ENCODE measurements at regions not wholly inside any gene's neighbourhood (a gene's known extent, or its start where the extent isn't known, plus 50 kb on each side); places are given as distances from the start of the nearest gene placed in this dataset.

DNA sequence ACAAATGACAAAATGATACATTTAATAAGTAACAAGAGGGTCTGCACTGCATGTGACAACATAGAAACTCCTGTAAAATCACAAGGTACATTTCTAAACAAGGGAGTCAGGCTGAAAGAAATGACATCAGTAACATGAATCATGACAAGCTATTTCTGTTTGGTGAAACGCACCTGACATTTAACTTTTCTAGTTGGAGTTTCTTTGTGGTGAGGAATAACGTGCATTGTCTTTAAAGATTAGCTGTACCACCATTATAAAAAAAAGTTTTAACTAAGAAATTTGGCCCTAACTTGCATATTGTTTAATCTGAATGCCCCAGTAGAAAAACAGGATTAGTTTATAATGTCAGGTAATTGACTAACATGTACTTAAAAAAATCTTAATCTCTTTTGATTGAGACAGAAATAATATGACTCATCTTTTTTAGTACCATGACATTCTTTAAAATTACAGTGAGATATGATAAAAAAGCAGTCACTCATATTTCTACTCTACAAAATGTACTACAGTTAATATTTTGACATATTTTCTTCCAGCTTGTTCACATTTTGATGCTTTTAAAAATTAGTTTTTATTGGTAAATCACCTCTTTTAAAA lies 418.2 kb downstream of the KLF12 start:
- Mint-ChIP-seq H3K4me3 (peak overlapping the region; percentile 51), H3K27me3 (no peaks in the 10 kb centered on the region), H3K9me3 (peaks cover 3% of the 10 kb centered on the region), H3K36me3 (ENCODE audit: low read depth) (peaks cover 49% of the 10 kb centered on the region), H3K4me1 (peaks cover 54% of the 10 kb centered on the region), H3K27ac (peak overlapping the region; percentile 93)
- ChIA-PET CTCF (interaction anchor here (0.6 kb wide), 1 partner anchor 24 kb away, joined by 3 read pairs; no protein-coding TSS in a partner anchor), POLR2A (interaction anchor here (1.1 kb wide), 1 partner anchor 13 kb away, joined by 10 read pairs; no protein-coding TSS in a partner anchor)
- DNase-seq, result no peak

DNA sequence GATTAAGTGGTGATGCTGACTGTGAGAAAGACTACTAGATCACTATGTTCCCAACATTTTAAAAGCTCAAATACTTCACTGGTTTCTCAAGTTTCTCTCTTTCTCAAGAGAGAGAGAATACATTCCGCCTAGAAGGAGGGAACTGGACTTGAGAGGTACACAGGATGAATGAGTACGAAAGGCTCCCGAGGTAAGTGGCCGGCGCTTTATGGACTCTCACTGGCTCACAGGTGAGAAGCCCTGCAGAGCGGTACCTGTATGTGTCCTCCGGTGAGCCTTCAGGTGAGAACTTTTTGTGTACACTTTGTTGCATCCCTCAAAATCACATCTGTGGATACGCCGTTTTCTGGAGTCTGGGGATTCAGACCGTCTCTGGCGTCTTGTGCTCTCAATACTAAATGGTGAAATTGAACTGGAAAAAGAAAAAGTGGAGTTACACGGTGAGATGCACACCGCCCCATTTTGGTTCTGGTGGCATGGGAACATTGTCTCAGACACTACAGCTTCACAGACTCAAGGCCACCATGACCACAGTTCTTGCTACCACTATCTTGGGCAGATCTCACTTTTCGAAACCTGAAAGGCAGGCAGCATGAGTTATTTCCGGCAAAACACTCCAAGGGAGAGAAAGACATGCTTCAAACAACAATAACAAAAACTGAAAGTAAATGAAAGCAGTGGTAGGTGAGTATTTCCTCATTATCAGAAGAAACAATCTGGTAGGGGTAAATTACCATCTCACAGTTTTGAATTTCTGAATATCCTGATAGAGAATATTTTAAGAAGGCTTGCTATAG lies 418.9 kb downstream of the KLF12 start:
- POLR2A ChIA-PET, result interaction anchor here (1.1 kb wide), 1 partner anchor 12 kb away, joined by 10 read pairs; no protein-coding TSS in a partner anchor
- peak overlapping the region; percentile 51 for H3K4me3 Mint-ChIP-seq
- DNase-seq, result peak; percentile 78

DNA sequence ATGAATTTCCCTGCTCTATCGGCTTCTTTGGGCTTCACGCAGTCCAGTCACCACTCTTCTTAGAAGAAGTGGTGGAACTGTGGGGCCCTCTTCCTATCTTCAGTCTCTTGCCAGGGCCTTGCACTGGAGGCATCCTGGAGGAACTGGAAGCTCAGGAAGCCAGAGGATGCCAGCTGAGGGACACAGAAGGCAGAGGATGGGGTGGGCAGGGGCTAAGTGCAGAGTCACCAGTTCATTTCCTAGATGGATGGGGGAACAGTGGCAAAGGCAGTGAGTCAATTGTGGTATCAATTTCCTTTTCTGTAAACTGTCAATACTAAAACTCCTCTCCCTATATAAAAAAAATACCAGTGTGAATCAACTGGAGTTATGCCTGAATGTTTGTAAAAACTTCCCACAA lies 419.7 kb downstream of the KLF12 start:
- CTCF ChIA-PET, result no interaction called here
- Mint-ChIP-seq H3K36me3 (ENCODE audit: low read depth) (peaks cover 55% of the 10 kb centered on the region), H3K4me1 (peaks cover 56% of the 10 kb centered on the region), H3K9me3 (peaks cover 3% of the 10 kb centered on the region), H3K4me3 (no peak overlapping the region), H3K27ac (peak overlapping the region; percentile 93), H3K27me3 (no peaks in the 10 kb centered on the region)
- no peak for DNase-seq
- POLR2A ChIA-PET, result no interaction called here

More for the DNA sequence above, 418.9 kb downstream of the KLF12 start:
- Mint-ChIP-seq H3K27ac (peak overlapping the region; percentile 93), H3K4me1 (peaks cover 56% of the 10 kb centered on the region), H3K9me3 (peaks cover 3% of the 10 kb centered on the region), H3K27me3 (no peaks in the 10 kb centered on the region), H3K36me3 (ENCODE audit: low read depth) (peaks cover 54% of the 10 kb centered on the region)
- CTCF ChIA-PET, result no interaction called here

DNA sequence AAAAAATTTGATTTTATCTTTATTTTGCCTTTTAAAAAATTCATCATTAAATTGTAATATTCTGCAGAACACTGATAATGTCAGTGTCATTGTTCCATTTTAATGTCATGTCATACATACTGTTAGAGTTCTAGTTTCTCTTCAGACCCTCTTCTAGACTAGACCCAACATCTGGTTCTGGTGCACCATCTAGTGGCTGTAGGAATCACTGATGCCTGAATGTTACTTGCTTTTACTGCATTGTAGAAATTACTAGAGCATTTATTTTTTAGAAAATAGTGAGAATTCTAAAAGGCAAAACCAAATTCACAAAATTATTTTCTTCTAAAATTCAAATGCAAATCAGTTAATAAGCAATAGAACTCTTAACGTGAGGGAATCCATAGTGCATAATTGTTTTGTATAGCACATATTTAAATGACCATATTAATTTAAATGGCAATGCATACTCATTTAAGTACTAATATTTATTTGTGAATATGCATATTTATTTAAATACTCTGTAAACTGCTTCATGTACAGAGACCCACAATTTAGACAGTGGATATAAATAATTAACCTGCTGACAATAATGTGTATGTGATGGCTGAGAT lies 425.7 kb downstream of the KLF12 start:
- DNase-seq, result peak; percentile 80
- Mint-ChIP-seq H3K27me3 (no peaks in the 10 kb centered on the region), H3K27ac (no peak overlapping the region), H3K36me3 (ENCODE audit: low read depth) (peaks cover 45% of the 10 kb centered on the region), H3K4me3 (no peak overlapping the region), H3K9me3 (no peaks in the 10 kb centered on the region), H3K4me1 (peaks cover 24% of the 10 kb centered on the region)
- ChIA-PET CTCF (no interaction called here), POLR2A (no interaction called here)

DNA sequence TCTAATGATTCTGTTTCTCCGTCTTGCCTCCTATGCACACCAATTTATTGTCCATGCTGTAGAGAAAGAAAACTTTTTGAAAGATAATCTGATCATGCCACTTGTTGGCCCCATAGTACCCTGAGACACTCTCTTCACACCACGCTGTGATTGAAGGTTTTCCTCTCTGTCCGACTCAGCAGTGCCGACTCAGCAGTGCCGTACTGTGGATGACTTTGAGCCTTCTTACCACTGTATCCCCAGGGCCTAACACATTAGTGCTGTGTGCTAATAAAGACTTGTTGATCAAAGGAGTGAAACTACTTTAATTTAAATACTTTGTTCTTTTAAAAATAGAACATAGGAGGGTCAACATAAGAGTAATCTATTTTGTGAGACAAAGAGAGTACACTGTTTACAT lies 429.6 kb downstream of the KLF12 start:
- H3K27me3 Mint-ChIP-seq, result no peaks in the 10 kb centered on the region
- H3K4me3 Mint-ChIP-seq, result no peak overlapping the region
- ChIA-PET POLR2A (no interaction called here), CTCF (no interaction called here)
- peaks cover 30% of the 10 kb centered on the region for H3K36me3 Mint-ChIP-seq (ENCODE audit: low read depth)
- no peak for DNase-seq
- no peaks in the 10 kb centered on the region for H3K9me3 Mint-ChIP-seq
- H3K27ac Mint-ChIP-seq, result no peak overlapping the region
- peaks cover 44% of the 10 kb centered on the region for H3K4me1 Mint-ChIP-seq

DNA sequence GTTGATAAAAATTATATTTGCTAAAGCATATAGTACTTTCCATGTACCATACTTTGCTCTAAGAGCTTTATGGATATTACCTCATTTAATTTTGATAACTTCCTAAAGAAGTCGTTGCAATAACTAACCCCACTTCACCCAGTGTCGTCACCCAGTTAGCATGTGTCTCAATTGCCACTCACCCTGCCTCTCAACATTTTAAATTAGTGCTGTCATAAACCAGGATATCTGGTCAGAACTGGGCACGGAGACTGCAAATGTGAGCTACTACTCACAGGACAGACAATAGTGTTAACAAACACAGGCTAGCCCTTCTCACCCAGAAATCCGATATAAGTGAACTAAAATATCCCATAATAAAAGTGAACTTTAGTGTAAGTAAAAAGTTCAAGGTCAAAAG lies 430.6 kb downstream of the KLF12 start:
- Mint-ChIP-seq H3K4me3 (no peak overlapping the region), H3K9me3 (peaks cover 3% of the 10 kb centered on the region), H3K4me1 (peaks cover 50% of the 10 kb centered on the region), H3K27ac (peak overlapping the region; percentile 54), H3K36me3 (ENCODE audit: low read depth) (peaks cover 34% of the 10 kb centered on the region), H3K27me3 (no peaks in the 10 kb centered on the region)
- ChIA-PET POLR2A (interaction anchor here (1.7 kb wide), 1 partner anchor 12 kb away, joined by 10 read pairs; no protein-coding TSS in a partner anchor), CTCF (no interaction called here)
- DNase-seq, result no peak

DNA sequence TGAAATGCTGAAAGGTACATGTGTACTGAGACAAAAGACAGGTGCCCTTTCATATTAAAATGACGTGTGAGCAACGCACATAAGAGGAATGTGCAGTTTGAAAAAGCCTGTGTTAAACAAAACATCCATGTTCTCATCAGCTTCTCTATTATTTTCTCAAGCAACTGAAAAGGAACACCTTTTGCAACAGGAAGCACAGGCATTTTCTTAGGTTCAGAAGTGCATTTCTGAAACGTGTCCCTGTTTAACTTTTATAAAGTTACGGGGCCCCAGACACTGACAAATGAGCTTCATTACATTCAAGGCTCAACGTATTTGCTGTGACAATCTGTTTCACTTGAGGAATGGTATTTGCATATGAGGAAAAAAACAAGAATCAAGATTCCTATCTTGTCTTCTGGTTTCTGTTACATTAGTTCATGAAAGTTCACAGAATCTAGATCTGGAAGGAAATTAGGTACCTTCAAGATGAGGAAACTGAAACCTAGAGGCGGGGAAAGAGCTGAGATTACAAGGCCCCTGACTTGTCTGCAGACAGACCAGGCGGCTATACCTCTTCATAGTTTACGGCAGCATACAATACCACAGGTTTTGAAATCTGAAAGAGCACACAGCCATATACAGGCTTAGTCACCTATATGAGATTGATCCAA lies 431.7 kb downstream of the KLF12 start:
- H3K27ac Mint-ChIP-seq, result peak overlapping the region; percentile 96
- peaks cover 3% of the 10 kb centered on the region for H3K9me3 Mint-ChIP-seq
- peak overlapping the region; percentile 67 for H3K4me3 Mint-ChIP-seq
- peaks cover 36% of the 10 kb centered on the region for H3K36me3 Mint-ChIP-seq (ENCODE audit: low read depth)
- H3K27me3 Mint-ChIP-seq, result no peaks in the 10 kb centered on the region
- H3K4me1 Mint-ChIP-seq, result peaks cover 55% of the 10 kb centered on the region
- CTCF ChIA-PET, result interaction anchor here (0.6 to 1.1 kb wide), 4 partner anchors 9 to 643 kb away, joined by 3 to 5 read pairs (median 3); partner anchors contain the start of gene KLF5
- DNase-seq, result peak; percentile 72
- POLR2A ChIA-PET, result interaction anchor here (1.7 kb wide), 1 partner anchor 13 kb away, joined by 10 read pairs; no protein-coding TSS in a partner anchor

DNA sequence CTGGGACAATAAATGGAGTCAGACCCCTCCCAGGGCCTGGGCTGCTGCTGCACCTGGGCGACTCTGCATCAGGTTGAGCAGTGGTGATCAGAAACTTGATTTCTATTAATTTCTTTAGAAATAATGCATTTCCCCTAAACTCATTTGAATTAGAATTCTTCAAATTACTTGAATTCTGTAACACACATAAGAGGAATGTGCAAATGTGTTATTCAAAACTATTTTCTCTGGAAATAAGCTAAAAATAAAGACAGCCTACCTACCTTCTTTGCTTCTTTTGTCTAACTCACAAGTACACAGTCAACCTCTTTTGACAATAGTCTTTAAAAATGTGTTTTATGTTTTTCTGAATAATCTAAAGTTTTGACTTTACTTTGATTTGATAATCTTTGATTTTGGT lies 433.0 kb downstream of the KLF12 start:
- no peak for DNase-seq
- ChIA-PET CTCF (no interaction called here), POLR2A (no interaction called here)
- peaks cover 55% of the 10 kb centered on the region for H3K4me1 Mint-ChIP-seq
- peaks cover 3% of the 10 kb centered on the region for H3K9me3 Mint-ChIP-seq
- no peak overlapping the region for H3K27ac Mint-ChIP-seq
- no peaks in the 10 kb centered on the region for H3K27me3 Mint-ChIP-seq
- H3K4me3 Mint-ChIP-seq, result no peak overlapping the region
- H3K36me3 Mint-ChIP-seq (ENCODE audit: low read depth), result peaks cover 39% of the 10 kb centered on the region

DNA sequence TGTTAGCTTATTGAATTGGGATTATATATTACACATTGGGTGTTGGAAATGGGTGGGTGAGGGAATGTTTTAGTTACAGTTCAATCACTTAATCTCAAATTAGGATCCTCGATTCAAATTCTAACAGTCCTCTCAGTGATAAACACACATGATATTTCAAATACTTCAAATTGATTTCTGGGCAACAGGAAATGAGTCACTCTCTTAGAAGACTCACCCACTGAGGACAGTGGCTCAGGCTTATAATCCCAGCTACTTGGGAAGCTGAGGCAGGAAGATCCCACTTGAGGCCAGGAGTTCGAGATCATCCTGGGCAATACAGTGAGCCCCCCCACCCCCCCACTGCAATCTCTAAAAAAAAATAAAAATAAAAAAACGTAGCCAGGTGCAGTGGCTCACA lies 435.3 kb downstream of the KLF12 start:
- ChIA-PET CTCF (interaction anchor here (1.7 kb wide), 1 partner anchor 13 kb away, joined by 4 read pairs; no protein-coding TSS in a partner anchor), POLR2A (no interaction called here)
- Mint-ChIP-seq H3K27me3 (no peaks in the 10 kb centered on the region), H3K9me3 (peaks cover 3% of the 10 kb centered on the region), H3K4me3 (no peak overlapping the region), H3K4me1 (peaks cover 47% of the 10 kb centered on the region), H3K27ac (no peak overlapping the region), H3K36me3 (ENCODE audit: low read depth) (peaks cover 48% of the 10 kb centered on the region)
- DNase-seq, result no peak

DNA sequence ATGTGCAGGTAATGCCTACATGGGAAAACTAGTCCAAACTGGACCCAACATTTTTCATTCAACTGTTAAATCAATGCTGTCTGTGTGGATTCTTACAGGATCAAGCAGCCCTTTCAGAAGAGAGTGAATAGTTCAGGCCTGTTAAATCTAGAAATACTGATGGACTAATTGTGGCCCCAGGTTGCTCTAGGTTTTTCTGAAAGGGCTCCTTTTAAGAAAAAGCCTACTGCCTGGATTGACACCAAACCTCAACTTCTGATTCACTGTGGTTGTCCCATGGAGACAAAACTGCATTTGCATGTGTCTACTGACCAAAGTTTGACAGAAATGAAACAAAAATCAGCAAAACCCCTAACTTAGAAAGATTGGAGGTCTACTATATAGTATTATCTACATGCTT lies 437.0 kb downstream of the KLF12 start:
- CTCF ChIA-PET, result interaction anchor here (1.0 kb wide), 1 partner anchor 15 kb away, joined by 3 read pairs; no protein-coding TSS in a partner anchor
- Mint-ChIP-seq H3K4me3 (no peak overlapping the region), H3K27me3 (no peaks in the 10 kb centered on the region), H3K4me1 (peaks cover 32% of the 10 kb centered on the region), H3K9me3 (peaks cover 3% of the 10 kb centered on the region), H3K27ac (no peak overlapping the region), H3K36me3 (ENCODE audit: low read depth) (peaks cover 44% of the 10 kb centered on the region)
- DNase-seq, result no peak
- POLR2A ChIA-PET, result no interaction called here

DNA sequence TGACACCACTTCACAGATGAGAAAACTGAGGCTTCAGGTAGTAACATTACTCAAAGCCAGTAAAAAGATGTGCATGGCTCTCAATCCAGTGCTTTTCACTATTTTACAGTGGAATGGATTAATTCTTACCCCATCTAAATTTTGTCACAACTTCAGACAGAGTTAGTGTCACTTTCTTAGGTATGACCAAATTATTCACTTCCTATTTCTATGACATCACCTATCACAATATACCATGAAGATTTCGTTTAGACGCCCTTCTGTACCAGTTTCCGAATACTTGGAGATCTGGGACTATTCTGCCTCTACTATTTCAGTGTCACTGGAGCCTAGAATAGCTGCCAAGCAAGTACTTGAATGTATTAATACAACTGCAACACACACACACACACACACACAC lies 437.5 kb downstream of the KLF12 start:
- Mint-ChIP-seq H3K4me1 (peaks cover 28% of the 10 kb centered on the region), H3K4me3 (no peak overlapping the region), H3K36me3 (ENCODE audit: low read depth) (peaks cover 47% of the 10 kb centered on the region), H3K9me3 (peaks cover 3% of the 10 kb centered on the region), H3K27me3 (no peaks in the 10 kb centered on the region), H3K27ac (no peak overlapping the region)
- no peak for DNase-seq
- ChIA-PET POLR2A (no interaction called here), CTCF (interaction anchor here (1.0 kb wide), 1 partner anchor 14 kb away, joined by 3 read pairs; no protein-coding TSS in a partner anchor)

DNA sequence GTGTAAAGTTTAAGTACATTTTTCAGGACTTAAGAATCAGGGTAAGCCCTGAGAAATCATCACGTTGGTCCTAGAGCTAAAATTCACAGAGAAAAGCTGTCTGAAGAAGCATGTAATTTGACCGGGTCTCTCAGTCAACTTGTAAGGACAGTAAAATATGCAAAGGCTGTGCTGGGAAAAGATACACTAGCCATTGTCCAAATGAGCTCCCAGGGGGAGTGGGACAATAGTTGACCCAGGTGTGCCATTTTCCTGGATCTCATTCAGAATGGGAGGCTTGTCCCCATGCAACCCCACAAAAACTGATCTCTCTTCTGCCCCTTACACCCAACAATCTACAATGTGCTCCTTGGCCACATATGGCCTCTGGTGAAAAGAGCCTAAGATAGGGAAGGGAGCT lies 437.9 kb downstream of the KLF12 start:
- Mint-ChIP-seq H3K4me3 (no peak overlapping the region), H3K9me3 (peaks cover 3% of the 10 kb centered on the region), H3K36me3 (ENCODE audit: low read depth) (peaks cover 47% of the 10 kb centered on the region), H3K27ac (no peak overlapping the region), H3K4me1 (peaks cover 25% of the 10 kb centered on the region), H3K27me3 (no peaks in the 10 kb centered on the region)
- no peak for DNase-seq
- CTCF ChIA-PET, result interaction anchor here (1.0 kb wide), 1 partner anchor 14 kb away, joined by 3 read pairs; no protein-coding TSS in a partner anchor
- POLR2A ChIA-PET, result no interaction called here

Measured in activated CD4-positive, alpha-beta T cell treated with anti-CD3 and anti-CD28 coated beads, Interleukin-2, amount 10 ng/mL, durations not matched to agents 7 days and 5 days (primary cell).